ENCODE measurements at regions not wholly inside any gene's neighbourhood (a gene's known extent, or its start where the extent isn't known, plus 50 kb on each side); places are given as distances from the start of the nearest gene placed in this dataset.

GRCh38 chrX:71000139-71000538, 68.0 kb downstream of the SNX12 start:
- Histone ChIP-seq H3K27me3 (ENCODE audit: control insufficient read depth, insufficient read depth, low read length, poor library complexity, severe bottlenecking) (no peaks in the 10 kb centered on the region), H3K27ac (ENCODE audit: low read depth, low read length) (no peak overlapping the region), H3K4me1 (ENCODE audit: control insufficient read depth, insufficient read depth, low read length) (no peaks in the 10 kb centered on the region), H3K9ac (ENCODE audit: extremely low read depth, low read length, poor library complexity, severe bottlenecking) (no peak overlapping the region), H3K4me3 (ENCODE audit: low read length) (no peak overlapping the region), H3K36me3 (ENCODE audit: control insufficient read depth, insufficient read depth, low read length) (no peaks in the 10 kb centered on the region), H3K9me3 (ENCODE audit: control insufficient read depth, low read length) (no peaks in the 10 kb centered on the region)
- H3K27me3 Mint-ChIP-seq (ENCODE audit: insufficient read depth) = no peaks in the 10 kb centered on the region
- no peak overlapping the region for H3K27ac Mint-ChIP-seq
- TF ChIP-seq, protein P1, sequence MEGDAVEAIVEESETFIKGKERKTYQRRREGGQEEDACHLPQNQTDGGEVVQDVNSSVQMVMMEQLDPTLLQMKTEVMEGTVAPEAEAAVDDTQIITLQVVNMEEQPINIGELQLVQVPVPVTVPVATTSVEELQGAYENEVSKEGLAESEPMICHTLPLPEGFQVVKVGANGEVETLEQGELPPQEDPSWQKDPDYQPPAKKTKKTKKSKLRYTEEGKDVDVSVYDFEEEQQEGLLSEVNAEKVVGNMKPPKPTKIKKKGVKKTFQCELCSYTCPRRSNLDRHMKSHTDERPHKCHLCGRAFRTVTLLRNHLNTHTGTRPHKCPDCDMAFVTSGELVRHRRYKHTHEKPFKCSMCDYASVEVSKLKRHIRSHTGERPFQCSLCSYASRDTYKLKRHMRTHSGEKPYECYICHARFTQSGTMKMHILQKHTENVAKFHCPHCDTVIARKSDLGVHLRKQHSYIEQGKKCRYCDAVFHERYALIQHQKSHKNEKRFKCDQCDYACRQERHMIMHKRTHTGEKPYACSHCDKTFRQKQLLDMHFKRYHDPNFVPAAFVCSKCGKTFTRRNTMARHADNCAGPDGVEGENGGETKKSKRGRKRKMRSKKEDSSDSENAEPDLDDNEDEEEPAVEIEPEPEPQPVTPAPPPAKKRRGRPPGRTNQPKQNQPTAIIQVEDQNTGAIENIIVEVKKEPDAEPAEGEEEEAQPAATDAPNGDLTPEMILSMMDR (conservative IDR thresholded peaks at IDR 0.05) = no peak
- H3K9me3 Mint-ChIP-seq = peaks cover 24% of the 10 kb centered on the region
- no peaks in the 10 kb centered on the region for H3K36me3 Mint-ChIP-seq (ENCODE audit: low read depth)
- no peak overlapping the region for H3K4me3 Mint-ChIP-seq
- H3K4me1 Mint-ChIP-seq = no peaks in the 10 kb centered on the region
- no peak for DNase-seq
- 80% methylated on average over 1 of the region's 1 CpG; no CpG with 5 or more reads in 1 of the 2 experiments for WGBS, 2 experiments (ENCODE audit: insufficient coverage in 1 of 2, insufficient read length in 1 of 2)

DNA sequence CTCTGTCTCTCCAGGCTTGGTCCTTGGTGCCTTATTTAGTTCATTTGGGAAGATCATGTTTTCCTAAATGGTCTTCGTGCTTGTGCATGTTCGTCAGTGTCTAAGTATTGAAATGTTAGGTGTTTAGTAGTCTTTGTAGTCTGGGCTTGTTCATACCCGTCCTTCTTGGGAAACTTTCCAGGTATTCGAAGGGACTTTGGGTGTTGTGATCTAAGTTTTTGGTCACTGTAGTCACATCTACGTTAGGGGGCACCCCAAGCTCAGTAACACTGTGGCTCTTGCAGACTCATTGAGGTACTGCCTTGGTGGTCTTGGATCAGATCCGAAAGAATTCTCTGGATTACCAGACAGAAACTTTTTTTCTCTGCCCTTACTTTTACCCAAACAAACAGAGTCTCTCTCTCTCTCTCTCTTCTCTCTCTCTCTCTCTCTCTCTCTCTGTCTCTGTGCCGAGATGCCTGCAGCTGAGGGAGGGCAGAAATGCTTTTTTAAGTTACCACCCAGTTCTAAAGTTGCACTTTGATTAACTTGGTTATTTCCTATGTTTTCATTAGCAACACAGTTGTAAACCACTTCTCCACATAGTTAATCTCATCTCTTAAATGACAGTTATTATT, 67.6 kb upstream of the SLC7A3 start:
- Histone ChIP-seq H3K4me1 (ENCODE audit: control insufficient read depth, insufficient read depth, low read length) (no peaks in the 10 kb centered on the region), H3K27me3 (ENCODE audit: control insufficient read depth, insufficient read depth, low read length, poor library complexity, severe bottlenecking) (no peaks in the 10 kb centered on the region), H3K9ac (ENCODE audit: extremely low read depth, low read length, poor library complexity, severe bottlenecking) (no peak overlapping the region), H3K27ac (ENCODE audit: low read depth, low read length) (no peak overlapping the region), H3K36me3 (ENCODE audit: control insufficient read depth, insufficient read depth, low read length) (no peaks in the 10 kb centered on the region), H3K4me3 (ENCODE audit: low read length) (no peak overlapping the region), H3K9me3 (ENCODE audit: control insufficient read depth, low read length) (no peaks in the 10 kb centered on the region)
- WGBS, 2 experiments (ENCODE audit: insufficient coverage in 1 of 2, insufficient read length in 1 of 2) = 0 to 34% methylated on average over 1 to 6 of the region's 7 CpGs
- H3K4me1 Mint-ChIP-seq = no peaks in the 10 kb centered on the region
- no peak overlapping the region for H3K4me3 Mint-ChIP-seq
- H3K36me3 Mint-ChIP-seq (ENCODE audit: low read depth) = no peaks in the 10 kb centered on the region
- no peak overlapping the region for H3K27ac Mint-ChIP-seq
- peaks cover 27% of the 10 kb centered on the region for H3K9me3 Mint-ChIP-seq
- DNase-seq = peak; percentile 67
- TF ChIP-seq, protein P1 (conservative IDR thresholded peaks at IDR 0.05) = peak; percentile 70
- no peaks in the 10 kb centered on the region for H3K27me3 Mint-ChIP-seq (ENCODE audit: insufficient read depth)

GRCh38 chrX:70995338-70995737, 64.4 kb upstream of the SLC7A3 start:
- Histone ChIP-seq H3K9ac (ENCODE audit: extremely low read depth, low read length, poor library complexity, severe bottlenecking) (no peak overlapping the region), H3K9me3 (ENCODE audit: control insufficient read depth, low read length) (no peaks in the 10 kb centered on the region), H3K27me3 (ENCODE audit: control insufficient read depth, insufficient read depth, low read length, poor library complexity, severe bottlenecking) (no peaks in the 10 kb centered on the region), H3K27ac (ENCODE audit: low read depth, low read length) (no peak overlapping the region), H3K36me3 (ENCODE audit: control insufficient read depth, insufficient read depth, low read length) (no peaks in the 10 kb centered on the region), H3K4me3 (ENCODE audit: low read length) (no peak overlapping the region), H3K4me1 (ENCODE audit: control insufficient read depth, insufficient read depth, low read length) (no peaks in the 10 kb centered on the region)
- TF ChIP-seq, protein P1 (conservative IDR thresholded peaks at IDR 0.05) = no peak
- Mint-ChIP-seq H3K4me3 (no peak overlapping the region), H3K9me3 (peaks cover 47% of the 10 kb centered on the region), H3K4me1 (no peaks in the 10 kb centered on the region), H3K36me3 (ENCODE audit: low read depth) (no peaks in the 10 kb centered on the region), H3K27me3 (ENCODE audit: insufficient read depth) (no peaks in the 10 kb centered on the region), H3K27ac (no peak overlapping the region)
- DNase-seq = no peak
- 97% methylated on average over 5 of the region's 5 CpGs; no CpG with 5 or more reads in 1 of the 2 experiments for WGBS, 2 experiments (ENCODE audit: insufficient coverage in 1 of 2, insufficient read length in 1 of 2)

Data from endodermal cell (in vitro differentiated cells).